Stimulated activated CD4-positive, alpha-beta T cell treated with anti-CD3 and anti-CD28 coated beads, Interleukin-15, amount 100 ng/mL, for 24 hours (primary cell): ENCODE measurements at regions not wholly inside any gene's neighbourhood (a gene's known extent, or its start where the extent isn't known, plus 50 kb on each side); places are given as distances from the start of the nearest gene placed in this dataset.

ENCODE experiments used
- DNase-seq: peaks from one replicate; pipeline ENCODE4 v3.0.0-alpha.2; 2020

DNA sequence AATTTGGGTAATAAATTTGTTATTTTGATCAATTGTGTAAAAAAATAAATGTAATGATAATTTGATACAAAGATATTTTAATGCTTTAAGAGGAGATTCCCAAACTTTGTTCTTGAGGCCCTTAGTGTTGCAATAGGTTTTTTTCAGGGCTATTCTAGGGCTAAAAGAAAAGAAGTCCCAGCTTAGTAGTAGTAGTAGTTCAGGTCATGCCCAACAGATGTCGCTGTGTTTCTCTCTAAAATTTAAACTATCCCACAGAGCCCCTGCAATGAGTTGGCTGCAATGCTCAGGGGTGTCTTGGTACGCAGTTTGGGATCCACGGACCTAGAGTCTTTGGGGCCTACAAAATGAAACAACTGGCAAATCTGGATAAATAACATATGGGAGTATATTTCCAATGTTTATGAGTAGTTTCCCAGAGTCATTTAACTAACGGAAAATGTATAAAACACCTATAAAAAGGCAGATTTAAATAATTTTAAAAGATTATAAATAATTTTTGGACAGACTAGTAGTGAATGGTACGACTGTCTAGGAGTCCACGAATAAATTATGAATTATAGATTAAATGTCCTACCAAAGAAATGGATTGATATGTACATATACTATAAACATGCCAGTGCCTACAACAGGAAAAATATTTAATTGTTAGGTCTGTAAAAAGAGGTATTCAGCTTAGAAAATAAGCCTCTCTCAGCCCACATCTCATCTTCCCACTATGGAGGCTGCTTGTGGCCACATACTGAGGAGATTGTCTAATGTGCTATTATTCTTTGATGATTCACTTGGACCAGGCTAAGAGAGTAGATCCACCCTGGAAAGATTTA lies 228.5 kb upstream of the PMFBP1 start:
- peak; percentile 30 for DNase-seq

DNA sequence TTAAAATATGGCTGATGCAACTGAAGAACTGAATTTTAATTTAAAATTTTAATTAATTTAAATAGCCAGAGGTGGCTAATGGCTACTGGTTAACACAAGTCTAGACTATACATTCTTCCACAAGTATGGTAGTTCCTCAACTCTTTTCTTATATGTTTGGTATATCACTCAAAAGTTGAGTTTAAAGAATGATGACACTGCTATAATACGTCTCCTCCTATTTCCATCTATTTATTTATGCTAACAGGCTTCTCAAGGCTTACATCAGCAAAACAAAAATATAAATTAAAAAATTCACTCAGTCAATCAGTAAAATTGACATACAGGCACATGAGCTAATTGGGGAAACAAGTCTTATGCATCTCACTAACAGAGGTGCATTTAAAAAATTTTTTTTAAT lies 227.9 kb upstream of the PMFBP1 start:
- DNase-seq, result no peak

DNA sequence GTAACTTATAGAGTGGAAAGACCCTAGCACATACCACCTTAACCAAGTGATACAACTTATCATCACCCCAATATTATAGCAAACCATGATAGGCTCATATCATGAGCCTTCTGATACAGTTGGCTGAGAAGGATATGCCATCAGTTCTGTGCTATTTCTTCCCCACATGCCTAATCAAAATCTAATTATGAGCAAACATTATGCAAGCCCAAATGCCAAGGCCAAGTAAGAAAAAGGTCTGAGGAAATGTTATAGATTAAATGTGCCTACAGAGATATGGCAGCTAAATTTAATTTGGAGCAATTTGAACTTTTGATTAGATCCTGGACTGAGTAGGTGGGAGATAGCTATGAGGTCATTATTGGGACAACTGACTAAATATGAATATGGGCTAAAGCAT lies 225.9 kb upstream of the PMFBP1 start:
- DNase-seq, result no peak

DNA sequence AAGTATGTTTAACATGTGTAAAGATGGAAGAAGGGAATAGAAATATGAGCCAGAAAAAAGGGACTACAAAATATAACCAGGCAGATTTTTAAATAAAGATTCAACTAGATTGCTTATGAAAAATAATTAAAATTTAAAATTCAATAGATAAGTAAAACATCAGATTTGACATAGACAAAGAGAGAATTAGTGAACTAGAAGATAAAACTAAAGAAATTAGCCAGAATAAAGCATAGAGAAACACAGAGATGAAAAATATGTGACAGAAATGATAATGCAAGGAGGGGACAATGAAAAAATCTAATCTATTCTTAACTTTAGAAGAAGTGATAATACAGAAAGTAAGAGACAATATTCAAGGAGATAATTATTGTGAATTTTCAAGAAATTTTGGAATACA lies 222.6 kb upstream of the PMFBP1 start:
- DNase-seq, result no peak

DNA sequence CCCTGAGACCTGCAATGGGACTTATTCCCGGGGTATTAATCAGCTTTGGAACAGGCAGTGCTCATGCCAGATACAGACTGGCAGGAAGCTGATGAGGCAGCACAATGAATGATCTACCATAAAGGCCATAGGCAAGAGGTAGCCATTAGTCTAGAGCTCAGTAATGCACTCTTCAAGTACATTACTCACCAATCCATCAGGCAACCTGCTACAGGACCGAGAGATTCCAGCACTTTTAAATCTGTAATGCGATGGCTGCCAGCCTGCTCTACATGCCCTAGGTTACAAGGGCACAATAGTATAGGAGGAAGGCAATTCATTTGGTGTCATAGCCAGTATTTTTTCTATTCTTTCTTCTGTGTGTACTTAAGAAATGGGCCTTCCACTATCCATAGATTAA lies 217.8 kb upstream of the PMFBP1 start:
- DNase-seq, result no peak

DNA sequence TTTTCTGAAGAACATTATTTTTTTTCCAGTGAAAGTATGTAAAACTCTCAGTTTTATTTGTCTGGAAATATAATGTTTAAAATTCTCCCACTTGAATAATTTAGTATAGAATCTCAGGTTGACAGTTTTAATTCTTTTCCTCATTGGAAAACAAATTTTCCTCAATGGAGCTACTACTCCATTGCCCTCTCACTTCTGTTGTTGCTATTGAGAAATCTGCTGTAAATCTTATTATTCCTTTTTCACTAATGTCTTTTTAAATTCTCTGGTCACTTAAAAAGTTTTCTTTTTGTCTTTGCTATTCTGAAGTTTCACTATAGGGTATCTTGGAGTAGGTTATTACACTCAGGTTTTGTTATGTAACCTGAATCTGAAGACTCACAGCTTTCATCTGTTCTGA lies 216.1 kb upstream of the PMFBP1 start:
- DNase-seq, result no peak

DNA sequence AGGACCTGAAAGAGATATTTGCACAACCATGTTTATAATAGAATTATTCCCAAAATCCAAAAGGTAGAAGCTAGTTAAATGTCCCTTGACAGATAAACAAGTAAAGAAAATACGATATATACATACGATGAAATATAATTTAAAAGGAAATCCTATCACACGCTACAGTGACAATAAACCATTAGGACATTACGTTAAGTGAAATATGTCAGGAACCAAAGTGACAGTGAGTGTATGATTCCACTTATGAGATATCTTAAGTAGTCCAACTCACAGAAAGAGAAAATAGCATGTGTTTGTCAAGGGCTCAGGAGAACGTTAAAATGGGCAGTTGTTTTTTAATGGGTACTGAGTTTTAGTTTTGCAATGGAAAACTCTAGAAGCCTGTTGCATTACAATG lies 212.7 kb upstream of the PMFBP1 start:
- DNase-seq, result no peak

DNA sequence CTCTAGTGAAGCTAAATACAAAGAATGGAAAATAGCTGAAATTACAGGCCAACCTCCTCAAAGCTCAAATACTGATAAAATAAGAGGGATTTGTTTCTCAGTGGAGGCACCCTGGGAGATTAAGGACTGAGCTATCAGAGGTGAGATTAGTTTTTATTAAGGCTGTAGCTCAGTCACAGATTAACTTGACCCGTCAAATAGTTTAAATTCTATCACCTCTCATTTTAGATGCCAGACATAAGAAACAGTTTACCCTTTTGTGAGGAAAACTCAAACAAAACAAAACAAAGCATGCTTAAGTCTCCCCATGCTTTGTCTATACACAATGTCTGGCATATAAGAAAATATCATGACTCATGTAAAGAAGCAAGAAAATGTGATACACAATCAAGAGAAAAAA lies 208.3 kb upstream of the PMFBP1 start:
- no peak for DNase-seq

DNA sequence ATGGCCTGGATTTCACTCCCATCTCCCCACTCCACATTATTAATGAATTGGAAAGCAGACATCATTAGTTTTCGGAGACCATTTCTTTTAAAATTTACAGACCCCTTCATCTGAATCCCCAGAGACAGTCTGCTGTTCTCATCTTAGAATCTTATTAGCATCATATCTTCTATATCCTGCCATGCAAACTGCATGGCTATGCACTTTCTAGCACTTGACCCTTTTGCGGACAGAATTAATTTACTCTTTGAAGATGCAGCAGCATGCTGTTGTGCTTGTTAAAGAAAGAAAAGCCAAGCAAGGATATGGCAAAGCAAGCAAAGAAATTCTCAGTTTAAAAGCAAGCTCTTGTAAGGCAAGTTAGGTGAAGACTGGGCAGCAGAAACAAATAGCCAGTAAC lies 201.2 kb upstream of the PMFBP1 start:
- DNase-seq, result no peak

DNA sequence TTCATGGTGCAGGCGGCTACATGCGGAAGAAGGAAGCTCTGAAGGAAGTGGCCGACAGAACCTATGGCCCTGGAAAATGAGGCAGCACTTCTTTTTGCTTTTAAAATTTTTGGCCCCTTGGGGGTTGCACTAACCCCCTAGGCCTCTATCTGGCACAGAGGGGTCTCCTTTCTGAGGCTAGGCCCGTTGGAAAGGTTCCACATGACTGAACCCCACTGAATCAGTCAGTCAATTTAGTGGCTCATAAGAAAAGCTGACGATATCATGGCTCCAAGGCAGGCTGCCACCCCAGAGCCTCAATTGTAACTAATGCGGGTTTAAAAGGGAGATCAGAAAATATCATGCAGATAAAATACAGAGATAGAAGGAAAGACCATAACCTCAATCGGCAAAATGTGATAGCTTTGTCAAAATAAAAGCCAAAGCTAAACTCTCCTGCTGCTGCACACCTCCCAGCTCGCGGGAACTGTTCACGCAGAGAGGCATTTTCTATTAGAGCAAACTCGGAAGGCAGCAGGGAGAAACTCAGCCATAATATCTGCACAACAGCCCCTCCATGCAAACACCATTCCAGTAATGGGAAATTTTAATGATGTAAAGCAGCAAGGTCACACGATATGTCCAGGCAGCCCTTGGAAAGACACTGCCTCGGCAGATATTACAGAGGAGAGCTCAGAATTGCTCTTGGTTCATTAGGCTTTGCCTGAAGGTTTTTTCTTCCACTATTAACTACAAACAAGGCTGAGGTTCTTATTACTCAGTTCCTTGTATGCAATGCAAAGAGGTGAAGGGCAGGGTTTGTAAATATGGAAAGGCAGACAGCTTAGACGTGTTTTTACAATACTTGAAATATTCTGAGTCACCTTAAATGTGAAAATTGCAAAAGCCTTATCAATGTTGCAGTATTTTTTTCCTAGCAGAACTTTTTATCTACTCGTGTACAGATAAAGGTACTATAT lies 200.4 kb upstream of the PMFBP1 start:
- no peak for DNase-seq

DNA sequence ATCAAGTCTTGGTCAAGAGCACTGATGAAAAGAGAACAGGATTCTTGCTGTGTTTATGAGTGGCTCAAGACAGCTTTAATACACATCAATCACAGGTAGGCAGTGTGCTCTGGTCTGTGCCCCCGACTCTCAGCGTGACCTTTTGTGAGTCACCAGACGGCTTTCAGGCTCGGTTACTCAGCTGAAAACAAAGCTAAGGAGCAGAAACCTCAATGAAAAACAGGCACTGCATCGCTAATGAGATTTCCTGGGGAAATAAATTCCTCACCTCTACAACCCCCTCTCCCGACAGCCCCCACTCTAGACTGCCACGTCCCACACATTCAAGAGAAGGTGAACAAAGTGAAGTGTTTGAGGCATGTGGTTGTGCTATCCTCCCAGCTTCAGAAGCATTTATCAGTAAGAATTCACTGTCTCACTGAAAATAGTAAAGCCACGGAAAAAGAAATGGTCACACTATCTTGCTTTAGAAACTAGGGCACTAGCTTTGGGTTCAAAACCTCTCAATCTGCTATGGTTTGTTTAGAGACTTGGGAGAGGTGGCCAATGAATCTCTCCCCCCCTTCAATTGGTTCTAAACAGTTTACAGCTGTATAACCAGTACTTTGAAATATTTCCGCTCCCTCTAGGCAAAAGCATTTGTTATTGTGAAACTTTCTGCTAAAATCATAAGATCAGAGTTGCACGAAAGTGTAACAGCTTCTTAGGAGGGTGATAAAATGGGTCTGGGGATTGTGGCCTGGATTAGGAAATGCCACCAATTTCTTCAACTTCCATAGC lies 199.5 kb upstream of the PMFBP1 start:
- DNase-seq, result no peak

DNA sequence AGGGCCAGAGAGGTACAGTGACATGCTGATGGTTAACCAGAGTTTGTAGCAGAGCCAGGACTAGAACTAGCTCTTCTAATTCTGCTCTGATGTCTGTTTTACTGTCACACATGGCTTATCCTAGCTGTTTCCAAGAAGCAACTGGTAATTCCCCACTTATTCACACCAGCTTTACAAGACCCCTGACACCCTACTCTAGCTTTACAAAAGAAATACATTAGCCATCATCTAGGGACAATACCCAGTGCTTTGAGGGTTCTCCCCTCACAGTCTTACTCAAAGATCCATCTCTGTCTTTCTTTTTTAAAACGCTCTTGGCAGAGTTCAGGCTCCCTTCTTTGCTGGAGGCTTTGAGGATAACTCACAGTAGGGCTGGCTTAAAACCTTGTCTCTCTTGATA lies 197.3 kb upstream of the PMFBP1 start:
- DNase-seq, result no peak

DNA sequence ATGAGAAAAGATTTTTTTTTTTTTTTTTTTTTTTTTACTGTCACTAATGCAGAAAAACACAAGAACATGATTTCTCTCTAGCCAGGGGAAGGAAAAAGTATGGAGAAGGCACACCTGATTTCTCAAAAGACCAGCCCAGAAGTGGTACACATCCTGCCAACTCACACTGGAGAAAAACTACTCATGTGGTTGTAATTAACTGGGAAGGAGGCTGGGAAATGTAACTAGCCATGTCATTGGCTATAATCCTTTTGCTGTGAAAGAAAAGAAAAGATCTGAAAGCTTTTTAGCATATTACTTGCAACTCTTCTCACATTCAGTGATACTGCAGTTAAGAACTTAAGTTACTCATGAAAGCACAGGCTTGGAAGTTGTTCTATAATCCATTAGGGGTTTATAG lies 195.9 kb upstream of the PMFBP1 start:
- DNase-seq, result no peak

DNA sequence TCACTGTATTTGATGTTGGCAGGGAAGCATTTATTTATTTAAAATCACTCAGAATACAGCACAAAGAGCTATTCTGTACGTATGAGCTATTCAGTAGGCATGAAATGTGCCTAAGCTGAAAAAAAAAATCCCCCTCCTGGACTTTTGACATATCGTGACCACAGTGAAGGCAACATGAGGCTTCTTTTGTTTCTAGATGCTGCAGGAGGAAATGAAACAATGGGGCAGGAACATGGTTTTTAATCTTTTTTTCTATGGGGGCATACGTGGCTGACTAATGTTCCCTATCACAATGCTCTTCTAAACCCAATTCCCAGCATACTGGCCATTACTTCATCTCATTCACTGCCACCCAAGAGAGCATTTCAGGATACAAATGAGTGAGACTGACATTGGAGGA lies 191.0 kb upstream of the PMFBP1 start:
- no peak for DNase-seq

DNA sequence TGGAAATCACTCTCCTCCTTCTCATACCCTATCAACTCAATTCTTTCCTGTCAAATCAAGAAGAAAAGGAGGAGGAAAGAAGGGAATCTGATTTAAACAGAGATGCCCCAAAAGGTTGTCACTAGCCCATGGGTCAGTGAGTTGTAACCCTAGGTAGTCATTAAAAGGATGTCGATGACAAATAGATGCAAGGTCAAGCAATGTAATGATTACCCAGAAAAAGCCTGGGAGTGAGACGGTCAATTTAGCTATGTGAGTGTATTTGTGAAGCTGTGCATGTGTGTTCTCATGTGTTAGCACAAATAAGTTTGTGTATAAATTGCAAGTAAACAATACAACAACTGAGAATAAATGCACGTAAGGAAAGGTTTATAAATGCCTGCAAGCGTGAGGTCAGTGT lies 190.5 kb upstream of the PMFBP1 start:
- no peak for DNase-seq

DNA sequence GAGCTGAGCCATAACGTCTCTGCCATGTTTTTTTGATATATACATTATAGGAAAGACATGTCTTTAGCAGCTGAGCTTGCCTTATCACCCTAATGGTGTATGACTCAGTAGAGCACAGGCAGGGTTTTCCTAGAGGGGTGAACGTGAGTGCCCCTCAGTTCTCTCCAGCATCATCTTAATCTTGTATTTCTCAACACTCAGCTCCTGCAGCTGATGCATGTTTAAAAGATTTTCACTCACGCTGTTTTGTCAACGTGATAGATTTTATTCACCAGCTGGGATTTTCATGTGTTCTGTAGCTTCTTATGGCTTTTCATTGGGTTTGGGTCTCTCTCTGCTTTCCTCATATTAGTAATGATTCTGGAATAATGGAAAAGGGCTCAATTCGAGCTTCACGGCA lies 186.0 kb upstream of the PMFBP1 start:
- no peak for DNase-seq

DNA sequence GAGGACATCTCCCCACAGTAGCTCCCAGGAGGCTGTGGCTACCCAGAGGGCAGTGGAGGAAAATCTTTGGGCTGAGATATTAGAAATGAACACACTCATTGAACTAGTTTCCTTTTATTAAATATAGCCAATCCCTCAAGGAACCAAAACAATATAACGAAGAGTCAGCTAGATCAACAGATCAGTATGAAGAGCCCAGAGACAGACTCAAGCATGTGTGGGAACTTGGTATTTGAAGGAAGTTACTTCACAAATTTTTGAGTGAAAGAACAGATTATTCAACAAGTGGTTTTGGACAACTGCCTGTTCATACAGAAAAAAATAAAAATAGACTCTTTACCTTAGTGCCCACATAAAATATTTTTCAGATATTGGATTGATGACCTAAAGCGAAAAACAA lies 183.6 kb upstream of the PMFBP1 start:
- no peak for DNase-seq

DNA sequence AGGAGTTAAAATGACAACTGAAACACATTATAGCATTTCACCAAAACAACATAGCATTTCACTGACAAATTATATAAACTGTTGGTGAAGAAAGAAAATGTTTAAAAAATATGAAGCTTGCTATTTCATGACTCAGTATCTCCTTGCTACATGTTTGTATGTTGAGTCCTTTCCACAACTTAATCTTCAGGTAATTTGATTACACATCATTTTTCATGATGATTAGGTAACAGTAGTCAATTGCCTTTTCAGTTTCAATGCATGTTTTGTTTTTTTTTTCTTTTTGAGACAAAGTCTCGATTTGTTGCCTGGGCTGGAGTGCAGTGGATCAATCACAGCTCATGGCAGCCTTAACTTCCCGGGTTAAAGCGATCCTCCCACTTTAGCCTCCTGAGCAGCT lies 177.8 kb upstream of the PMFBP1 start:
- no peak for DNase-seq

DNA sequence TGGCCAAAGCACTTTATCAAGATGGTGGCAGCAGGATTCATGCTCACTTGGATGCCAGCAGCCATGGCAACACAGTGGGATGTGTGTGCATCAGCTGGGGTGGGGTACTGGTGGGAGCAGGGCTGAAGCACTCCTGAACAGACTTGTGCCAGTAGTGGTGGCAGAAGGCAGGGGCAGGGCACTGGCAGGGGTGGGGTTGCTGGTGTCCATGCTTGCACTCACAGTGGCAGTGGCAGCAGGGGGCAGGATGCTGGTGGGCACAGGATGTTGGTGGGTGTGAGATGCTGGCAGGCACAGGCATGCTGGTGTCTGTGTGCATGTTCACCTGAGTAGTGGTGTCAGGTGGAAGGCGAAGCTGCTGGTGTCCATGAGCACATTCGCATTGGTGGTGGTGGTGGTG lies 161.0 kb upstream of the PMFBP1 start:
- no peak for DNase-seq

DNA sequence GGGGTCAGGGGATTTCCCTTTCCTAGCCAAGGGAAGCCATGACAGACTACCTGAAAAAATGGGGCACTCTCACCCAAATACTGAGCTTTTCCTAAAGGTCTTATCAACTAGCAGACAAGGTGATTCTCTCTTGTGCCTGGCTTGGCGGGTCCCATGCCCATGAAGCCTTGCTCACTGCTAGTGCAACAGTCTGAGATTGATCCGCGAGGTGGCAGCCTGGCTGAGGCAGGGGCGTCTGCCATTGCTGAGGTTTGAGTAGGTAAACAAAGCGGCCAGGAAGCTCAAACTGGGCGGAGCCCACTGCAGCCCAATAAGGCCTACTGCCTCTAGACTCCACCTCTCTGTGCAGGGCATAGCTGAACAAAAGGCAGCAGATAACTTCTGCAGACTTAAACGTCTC lies 152.6 kb upstream of the PMFBP1 start:
- no peak for DNase-seq

DNA sequence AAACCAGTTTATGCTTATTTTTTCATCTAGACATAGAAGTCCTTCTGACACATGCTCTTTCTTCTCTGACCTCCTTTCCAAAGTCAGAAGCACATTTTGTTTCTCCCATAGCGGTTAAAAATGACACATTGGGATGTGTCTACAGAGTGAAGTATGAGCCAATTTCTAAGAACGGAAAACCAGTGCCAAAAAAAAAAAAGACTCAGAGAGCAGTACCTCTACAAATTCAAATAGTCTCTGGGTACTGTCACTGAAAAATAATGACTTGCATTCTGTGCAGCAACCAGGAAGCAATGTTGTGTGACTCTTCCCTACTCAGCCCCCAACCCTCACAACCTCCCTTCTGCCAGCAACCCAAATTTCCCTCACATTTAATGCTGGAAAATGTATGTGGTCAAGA lies 145.5 kb upstream of the PMFBP1 start:
- DNase-seq, result no peak

DNA sequence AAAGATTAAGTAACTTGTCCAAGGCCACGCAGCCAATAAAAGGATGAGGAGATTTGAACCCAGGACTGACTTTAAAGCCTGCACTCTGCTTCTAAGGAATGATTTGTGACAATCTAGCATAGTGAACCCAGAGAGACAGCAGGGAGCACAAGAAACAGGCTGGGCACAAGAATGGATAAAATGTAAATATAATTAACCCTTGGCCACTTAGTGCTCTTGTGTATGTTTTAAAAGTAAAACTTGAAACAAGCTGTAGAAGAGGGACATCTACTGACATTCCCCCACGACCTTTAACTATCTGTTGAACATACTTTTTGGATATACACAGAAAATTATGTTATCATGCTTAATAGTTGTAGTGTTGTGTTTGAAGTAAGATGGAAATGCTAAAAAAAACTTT lies 141.9 kb upstream of the PMFBP1 start:
- no peak for DNase-seq

DNA sequence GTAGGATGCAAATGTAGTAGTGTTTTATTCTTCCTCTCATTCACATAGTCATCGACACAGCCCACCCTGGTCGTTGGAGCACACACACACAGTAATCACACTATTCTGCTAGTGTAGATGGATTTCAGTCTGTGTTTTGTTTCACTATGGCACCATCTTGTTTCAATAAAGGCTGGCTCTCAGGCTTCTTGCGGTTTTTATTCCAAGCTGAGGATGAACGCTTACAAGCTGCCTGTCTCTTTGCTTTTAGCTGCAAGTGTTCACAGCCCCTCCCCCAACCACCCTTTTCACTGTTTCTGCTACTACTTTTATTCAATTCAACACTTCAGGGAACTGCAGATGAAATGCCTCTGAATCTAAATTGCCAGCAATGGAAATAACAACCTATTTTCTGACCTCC lies 140.9 kb upstream of the PMFBP1 start:
- DNase-seq, result no peak

DNA sequence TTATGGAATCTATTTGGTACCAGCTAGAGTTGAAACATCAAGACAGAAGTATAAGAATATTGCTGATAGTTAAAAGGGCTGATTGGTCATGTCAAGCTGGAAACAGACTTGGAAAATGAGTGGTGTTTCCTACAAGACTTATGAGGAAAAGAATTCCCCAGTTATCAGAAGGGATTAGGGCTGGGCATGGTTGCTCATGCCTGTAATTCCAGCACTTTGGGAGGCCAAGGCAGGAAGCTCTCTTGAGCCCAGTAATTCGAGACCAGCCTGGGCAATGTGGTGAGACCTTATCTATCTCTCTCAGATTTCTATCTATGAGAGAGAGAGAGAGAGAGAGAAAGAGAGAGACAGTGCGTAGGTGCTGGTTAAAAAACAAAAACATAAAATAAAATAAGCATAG lies 139.5 kb upstream of the PMFBP1 start:
- DNase-seq, result no peak
